Suprapubic skin (tissue), 4 donors: ENCODE measurements at regions not wholly inside any gene's neighbourhood (a gene's known extent, or its start where the extent isn't known, plus 50 kb on each side); places are given as distances from the start of the nearest gene placed in this dataset.

Experiments used
- CTCF ChIP-seq, 2 donors: fragments of 200-600 bp in 1 of 2; fragments of 450-650 bp in 1 of 2; sonication (generic) in 1 of 2; IDR thresholded peaks; one replicate each; pipeline ENCODE4 v1.5.1; 2016 to 2019; ENCODE audit warnings: antibody characterized with exemption in 2 of 2, mild to moderate bottlenecking in 1 of 2, moderate library complexity in 1 of 2
- EP300 ChIP-seq: sonication (generic); formaldehyde crosslinking; IDR thresholded peaks from one replicate; pipeline ENCODE4 v1.6.1; 2017; ENCODE audit warnings: antibody characterized with exemption
- POLR2A ChIP-seq, 2 donors: fragments of 450-650 bp; IDR thresholded peaks; one replicate each; pipeline ENCODE4 v1.6.1; 2017; ENCODE audit warnings: antibody characterized with exemption in 2 of 2, mild to moderate bottlenecking in 2 of 2, moderate library complexity in 2 of 2
- POLR2AphosphoS5 ChIP-seq, 3 donors: sonication (generic); formaldehyde crosslinking; IDR thresholded peaks; one replicate each; pipeline ENCODE4 v1.6.1; 2017; ENCODE audit warnings: antibody characterized with exemption in 3 of 3

GRCh38 chr16:6689643-6690042 is 643.0 kb upstream of the RBFOX1 start:
- no peak for TF ChIP-seq CTCF (IDR thresholded peaks at IDR 0.05)
- no peak for TF ChIP-seq POLR2A (IDR thresholded peaks at IDR 0.05)
- no peak for TF ChIP-seq EP300
- no peak for TF ChIP-seq POLR2AphosphoS5 (IDR thresholded peaks at IDR 0.05)
